DMS114 treated with DMSO at 0.1 percent for 48 hours (cell line): ENCODE measurements at regions not wholly inside any gene's neighbourhood (a gene's known extent, or its start where the extent isn't known, plus 50 kb on each side); places are given as distances from the start of the nearest gene placed in this dataset.

Experiments used
- DNase-seq: peaks from one replicate; lab custom pipeline; 2025; ENCODE audit not compliant: unreplicated experiment; lab: John Stamatoyannopoulos, UW

DNA sequence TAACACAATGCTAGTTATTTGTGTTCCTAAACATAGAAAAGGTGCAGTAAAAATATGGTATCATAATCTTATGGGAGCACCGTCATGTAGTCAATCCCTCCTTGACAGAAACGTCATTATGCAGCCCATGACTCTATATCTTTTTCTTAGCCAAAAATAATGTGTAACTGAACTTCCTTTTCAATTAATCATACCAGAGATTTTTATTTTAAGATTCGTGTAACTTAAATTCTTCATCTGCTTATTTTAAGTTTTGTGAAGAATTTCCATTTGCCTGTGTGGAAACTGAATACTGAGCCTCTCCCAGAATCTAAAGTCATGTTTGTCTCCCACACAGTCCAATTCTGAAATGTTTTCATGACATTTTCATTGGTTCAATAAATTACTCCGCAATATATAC, 699.1 kb downstream of the KCNA4 start:
- no peak for DNase-seq

GRCh38 chr11:29315275-29315674, 701.6 kb downstream of the KCNA4 start:
- DNase-seq, result no peak

DNA sequence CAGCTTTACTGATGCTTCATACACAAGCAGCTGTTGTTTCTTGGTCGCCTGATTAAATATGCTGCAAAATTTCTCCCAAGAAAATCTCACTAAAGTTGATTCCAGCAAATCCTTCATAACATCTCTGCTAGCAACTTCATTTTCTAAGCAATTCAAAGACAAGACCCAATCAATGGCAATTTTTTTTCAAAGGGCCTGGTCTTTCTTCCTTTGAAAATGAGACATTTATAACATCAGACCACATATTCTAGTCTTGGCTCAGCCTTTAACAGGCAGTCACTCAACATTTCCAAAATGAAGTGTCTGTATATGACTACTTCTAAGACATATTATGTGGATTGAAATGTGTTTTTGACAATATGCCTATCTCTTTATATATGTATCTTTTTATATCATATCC, 702.6 kb downstream of the KCNA4 start:
- DNase-seq, result no peak

DNA sequence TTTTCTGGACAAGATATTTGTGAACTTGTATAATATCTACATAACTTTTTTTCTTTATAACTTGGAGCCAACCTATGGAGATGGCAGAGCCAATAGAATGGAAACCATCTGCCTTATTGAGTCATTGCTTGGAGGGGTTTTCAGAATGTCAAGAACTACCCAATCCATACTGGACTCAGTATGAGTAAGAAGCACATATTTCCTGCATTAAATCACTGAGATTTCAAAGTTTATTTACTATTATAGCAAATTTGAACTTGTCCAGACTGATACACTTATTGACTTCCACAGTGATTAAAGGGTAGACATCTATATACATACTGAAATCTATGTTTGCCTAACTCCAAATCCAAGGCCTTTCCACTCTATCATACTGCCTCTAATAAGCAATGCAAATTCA, 704.0 kb downstream of the KCNA4 start:
- DNase-seq, result no peak

DNA sequence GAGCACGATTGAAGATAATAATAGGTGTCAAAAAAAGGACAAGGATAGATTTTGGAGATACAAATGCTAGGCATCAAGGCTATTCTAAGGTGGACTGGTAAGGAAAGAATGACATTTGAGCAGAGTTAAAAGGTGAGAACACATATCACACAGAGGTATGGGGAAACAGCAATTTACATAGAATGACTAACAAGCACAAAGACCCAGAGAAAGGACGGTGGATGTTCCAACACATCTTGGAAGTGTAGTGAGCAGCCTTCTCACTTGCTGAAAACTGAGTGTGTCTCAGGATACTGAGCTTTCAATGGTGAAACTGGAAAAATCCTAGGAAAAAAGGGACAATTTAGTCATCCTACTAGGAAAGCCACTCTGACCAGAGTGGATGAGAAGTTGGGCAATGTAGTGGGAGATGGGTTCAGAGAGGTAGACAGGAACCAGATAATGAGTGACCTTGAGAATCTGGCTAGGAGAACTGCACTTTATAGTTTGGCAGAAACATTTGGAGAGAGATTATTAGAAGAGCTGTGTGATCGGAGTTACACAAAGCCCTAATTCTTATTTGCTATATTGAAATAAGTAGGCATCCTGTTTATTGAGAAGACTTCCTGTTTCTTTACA, 706.0 kb downstream of the KCNA4 start:
- no peak for DNase-seq

- DNase-seq, result no peak
Observed at GRCh38 chr11:29309992-29310391, 706.8 kb downstream of the KCNA4 start.

DNA sequence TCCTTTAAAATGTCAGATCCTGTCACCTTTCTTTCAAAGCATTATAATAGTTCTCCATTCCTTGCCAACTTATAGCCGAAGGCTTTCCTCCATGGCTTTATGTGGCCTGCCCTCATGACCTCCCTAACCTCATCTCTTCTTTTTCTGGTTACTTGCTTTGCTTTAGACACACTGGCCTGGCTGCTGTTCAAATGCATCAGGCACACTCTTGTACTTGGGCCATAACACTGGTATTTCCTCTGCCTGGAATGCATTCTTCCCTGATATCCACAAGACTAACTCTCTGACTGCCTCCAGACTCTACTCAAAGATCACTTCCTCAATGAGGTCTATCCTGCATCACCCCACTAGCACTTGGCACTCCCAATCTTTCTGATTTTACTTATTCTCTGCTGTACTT, 710.3 kb downstream of the KCNA4 start:
- DNase-seq, result no peak

- DNase-seq, result no peak
Observed at GRCh38 chr11:29305456-29306232, 711.2 kb downstream of the KCNA4 start.

DNA sequence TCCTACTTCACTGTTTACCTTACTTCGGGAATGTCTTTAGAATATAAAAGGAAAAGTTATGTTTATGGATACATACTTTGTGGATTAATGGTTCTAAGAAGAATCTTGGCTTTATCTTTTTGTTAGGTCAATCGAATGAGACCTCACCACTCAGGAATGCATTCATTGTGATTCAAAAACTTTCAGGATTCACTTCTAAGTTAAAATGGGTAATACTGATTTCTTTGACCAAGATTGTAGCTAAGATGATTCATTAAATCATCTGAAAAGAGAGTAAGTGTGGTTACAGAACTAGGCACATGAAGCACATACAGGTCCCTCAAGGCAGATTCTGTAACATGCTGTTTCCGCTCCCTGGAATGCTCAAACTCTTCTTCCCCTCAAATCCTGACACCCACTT, 716.4 kb downstream of the KCNA4 start:
- DNase-seq, result no peak

- no peak for DNase-seq
Observed at GRCh38 chr11:29296680-29297079, 720.1 kb downstream of the KCNA4 start.

DNA sequence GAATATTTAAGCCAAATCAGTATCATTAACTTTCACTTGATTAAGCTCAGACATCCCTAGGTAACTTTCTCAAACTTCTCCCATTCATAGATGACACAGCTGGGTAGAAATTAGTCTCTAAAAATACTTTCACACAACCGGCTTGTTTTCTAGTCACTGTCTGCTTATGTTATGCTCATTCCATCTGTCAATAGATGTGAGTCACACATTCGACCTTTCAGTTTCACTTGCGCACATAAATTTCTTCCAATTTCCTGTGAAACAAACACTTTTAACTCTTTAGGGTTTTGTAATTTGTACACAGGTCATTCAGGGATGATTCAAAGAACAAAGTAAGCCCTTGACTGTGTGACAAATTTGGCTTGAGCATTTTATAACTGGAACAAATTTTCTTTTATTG, 723.0 kb downstream of the KCNA4 start:
- DNase-seq, result no peak

- no peak for DNase-seq
Observed at GRCh38 chr11:29282088-29282487, 734.7 kb downstream of the KCNA4 start.

GRCh38 chr11:29281271-29281777, 735.5 kb downstream of the KCNA4 start:
- no peak for DNase-seq

- no peak for DNase-seq
Observed at GRCh38 chr11:29280452-29280851, 736.4 kb downstream of the KCNA4 start.

- no peak for DNase-seq
Observed at GRCh38 chr11:29279716-29280115, 737.1 kb downstream of the KCNA4 start.

- no peak for DNase-seq
Observed at GRCh38 chr11:29272019-29272654, 744.7 kb downstream of the KCNA4 start.

DNA sequence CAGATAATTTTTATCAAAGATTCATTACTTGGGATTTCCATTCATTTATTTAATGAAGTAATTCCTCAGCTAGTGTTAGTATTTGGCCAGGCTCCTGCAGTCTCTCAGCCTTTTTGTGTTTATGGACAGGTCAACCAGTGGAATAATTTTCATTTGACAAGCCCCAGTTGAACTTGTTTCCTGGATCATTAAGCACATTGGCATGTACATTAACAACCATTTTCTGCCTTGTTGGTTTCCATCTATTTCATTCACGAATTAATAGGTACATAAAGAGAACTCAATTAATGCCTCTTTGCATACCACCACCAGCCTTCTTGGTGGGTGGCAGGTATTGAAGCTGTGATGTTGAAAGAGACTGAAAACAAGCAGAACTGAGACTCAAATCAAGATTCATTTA, 745.2 kb downstream of the KCNA4 start:
- no peak for DNase-seq

DNA sequence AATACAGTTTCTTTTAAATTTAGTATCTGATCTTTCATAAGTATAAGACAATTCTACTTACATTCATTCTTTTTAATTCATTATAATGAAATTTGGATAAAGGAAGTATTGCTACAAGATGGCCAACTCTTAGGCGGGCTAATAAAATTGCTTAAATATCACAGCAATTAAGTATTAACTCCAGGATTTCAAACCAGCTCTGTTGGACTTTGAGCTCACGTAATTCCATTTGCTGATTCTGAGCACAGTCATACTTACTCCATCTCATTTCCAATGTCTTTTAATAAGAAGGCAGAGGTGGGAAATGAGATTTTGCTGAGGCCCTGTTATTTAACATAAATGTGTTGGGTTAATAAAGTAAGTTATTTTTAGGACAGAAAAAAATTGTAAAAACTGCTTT, 748.1 kb downstream of the KCNA4 start:
- DNase-seq, result no peak

DNA sequence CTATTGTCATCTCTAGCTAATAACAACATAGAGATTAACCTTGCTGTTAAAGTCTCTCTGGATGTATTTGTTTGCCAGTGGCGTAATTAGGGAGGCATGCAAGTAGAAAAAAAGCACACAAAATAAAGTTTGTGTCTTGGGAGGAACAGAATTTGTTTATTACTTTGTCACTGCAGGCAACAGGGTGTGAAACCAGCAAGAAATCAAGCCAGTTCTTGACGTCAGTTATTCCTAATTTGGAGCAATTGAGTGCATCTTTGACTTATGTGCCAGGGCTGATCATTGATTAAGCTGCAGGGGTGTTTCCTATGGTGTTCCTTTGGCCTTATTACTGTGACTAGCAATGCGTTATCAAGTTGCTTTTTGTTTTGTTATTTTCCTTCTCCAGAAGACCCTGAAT, 751.0 kb downstream of the KCNA4 start:
- DNase-seq, result no peak

- no peak for DNase-seq
Observed at GRCh38 chr11:29265381-29265780, 751.4 kb downstream of the KCNA4 start.

- DNase-seq, result no peak
Observed at GRCh38 chr11:29263971-29264682, 752.7 kb downstream of the KCNA4 start.

- DNase-seq, result no peak
Observed at GRCh38 chr11:29261831-29262230, 755.0 kb downstream of the KCNA4 start.
